ENCODE measurements at regions not wholly inside any gene's neighbourhood (a gene's known extent, or its start where the extent isn't known, plus 50 kb on each side); places are given as distances from the start of the nearest gene placed in this dataset.

GRCh38 chr2:208645226-208645625, 238.6 kb downstream of the PTH2R start:
- H3K27ac Mint-ChIP-seq = no peak overlapping the region
- no peak overlapping the region for H3K9ac ChIP-seq (ENCODE audit: low read length)

DNA sequence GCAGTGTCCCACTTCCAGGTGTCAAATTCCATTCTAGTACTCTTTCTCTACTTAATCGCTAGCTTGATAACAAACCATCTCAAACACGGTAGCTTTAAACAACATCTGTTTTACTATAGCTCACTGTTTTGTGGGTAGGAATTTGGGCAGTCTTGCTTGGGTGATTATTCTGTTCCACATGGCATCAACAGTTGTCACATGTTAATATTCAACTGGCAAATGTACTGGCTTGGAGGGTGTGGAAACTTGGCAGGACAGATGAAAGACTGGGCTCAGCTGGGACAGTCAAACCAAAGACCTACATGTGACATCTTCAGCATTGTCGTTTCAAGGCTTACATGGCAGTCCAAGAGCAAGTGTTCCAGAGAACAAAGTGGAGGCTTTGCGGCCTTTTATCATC, 241.8 kb downstream of the PTH2R start:
- Mint-ChIP-seq H3K4me3 (no peak overlapping the region), H3K27ac (no peak overlapping the region), H3K27me3 (no peaks in the 10 kb centered on the region), H3K9me3 (ENCODE audit: insufficient read depth) (no peaks in the 10 kb centered on the region), H3K4me1 (no peaks in the 10 kb centered on the region)
- TF ChIP-seq EZH2 (IDR thresholded peaks at IDR 0.05; ENCODE audit: borderline replicate concordance, insufficient read depth, low read depth, low read length, poor library complexity, severe bottlenecking) = no peak
- TF ChIP-seq, protein P1, sequence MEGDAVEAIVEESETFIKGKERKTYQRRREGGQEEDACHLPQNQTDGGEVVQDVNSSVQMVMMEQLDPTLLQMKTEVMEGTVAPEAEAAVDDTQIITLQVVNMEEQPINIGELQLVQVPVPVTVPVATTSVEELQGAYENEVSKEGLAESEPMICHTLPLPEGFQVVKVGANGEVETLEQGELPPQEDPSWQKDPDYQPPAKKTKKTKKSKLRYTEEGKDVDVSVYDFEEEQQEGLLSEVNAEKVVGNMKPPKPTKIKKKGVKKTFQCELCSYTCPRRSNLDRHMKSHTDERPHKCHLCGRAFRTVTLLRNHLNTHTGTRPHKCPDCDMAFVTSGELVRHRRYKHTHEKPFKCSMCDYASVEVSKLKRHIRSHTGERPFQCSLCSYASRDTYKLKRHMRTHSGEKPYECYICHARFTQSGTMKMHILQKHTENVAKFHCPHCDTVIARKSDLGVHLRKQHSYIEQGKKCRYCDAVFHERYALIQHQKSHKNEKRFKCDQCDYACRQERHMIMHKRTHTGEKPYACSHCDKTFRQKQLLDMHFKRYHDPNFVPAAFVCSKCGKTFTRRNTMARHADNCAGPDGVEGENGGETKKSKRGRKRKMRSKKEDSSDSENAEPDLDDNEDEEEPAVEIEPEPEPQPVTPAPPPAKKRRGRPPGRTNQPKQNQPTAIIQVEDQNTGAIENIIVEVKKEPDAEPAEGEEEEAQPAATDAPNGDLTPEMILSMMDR (IDR thresholded peaks at IDR 0.05) = no peak
- no peak overlapping the region for H3K4me3 ChIP-seq (ENCODE audit: control extremely low read depth in 1 of 5, extremely low read depth in 1 of 5, insufficient read depth in 1 of 5, low read depth in 2 of 5, low read length in 4 of 5)
- no peaks in the 10 kb centered on the region for H3K36me3 ChIP-seq (replicated peaks in 1 of 2; ENCODE audit: control extremely low read depth in 1 of 2, control insufficient read depth in 1 of 2, extremely low read depth in 1 of 2, insufficient read depth in 2 of 2, low read length in 1 of 2)
- ChIA-PET POLR2A (no interaction called here), CTCF (no interaction called here)
- no peaks in the 10 kb centered on the region for H3K27me3 ChIP-seq (replicated peaks in 1 of 4; ENCODE audit: control extremely low read depth in 1 of 4, control insufficient read depth in 3 of 4, insufficient read depth in 4 of 4, low read length in 3 of 4)
- intact Hi-C loops (cut with micrococcal nuclease) = no loop called here
- no peak overlapping the region for H2AFZ ChIP-seq (ENCODE audit: insufficient read depth, low read depth, low read length, poor library complexity, severe bottlenecking)
- ATAC-seq (ENCODE audit: low read depth) (no peak), DNase-seq (no peak)
- no peaks in the 10 kb centered on the region for H3K4me1 ChIP-seq (ENCODE audit: control insufficient read depth in 2 of 2, insufficient read depth in 2 of 2, low read length in 2 of 2)
- no peak overlapping the region for H3K27ac ChIP-seq (ENCODE audit: low read length in 2 of 2)
- no peak overlapping the region for H3K9ac ChIP-seq (ENCODE audit: low read length)
- H3K79me2 ChIP-seq (ENCODE audit: control insufficient read depth, insufficient read depth, low read length) = no peaks in the 10 kb centered on the region
- H4K20me1 ChIP-seq (ENCODE audit: control insufficient read depth, insufficient read depth, low read length, poor library complexity, severe bottlenecking) = no peaks in the 10 kb centered on the region
- 100% methylated on average over 1 of the region's 4 CpGs for WGBS (ENCODE audit: insufficient coverage)
- H3K4me2 ChIP-seq (replicated peaks; ENCODE audit: low read depth, low read length, poor library complexity, severe bottlenecking) = no peak overlapping the region
- no peaks in the 10 kb centered on the region for H3K9me3 ChIP-seq (ENCODE audit: control extremely low read depth in 1 of 3, control insufficient read depth in 2 of 3, insufficient read depth in 1 of 3, low read length in 2 of 3)

More at GRCh38 chr2:208645226-208645625, 238.6 kb downstream of the PTH2R start:
- Histone ChIP-seq H3K27me3 (replicated peaks in 1 of 4; ENCODE audit: control extremely low read depth in 1 of 4, control insufficient read depth in 3 of 4, insufficient read depth in 4 of 4, low read length in 3 of 4) (no peaks in the 10 kb centered on the region), H3K36me3 (replicated peaks in 1 of 2; ENCODE audit: control extremely low read depth in 1 of 2, control insufficient read depth in 1 of 2, extremely low read depth in 1 of 2, insufficient read depth in 2 of 2, low read length in 1 of 2) (no peaks in the 10 kb centered on the region), H3K4me2 (replicated peaks; ENCODE audit: low read depth, low read length, poor library complexity, severe bottlenecking) (no peak overlapping the region), H3K4me3 (ENCODE audit: control extremely low read depth in 1 of 5, extremely low read depth in 1 of 5, insufficient read depth in 1 of 5, low read depth in 2 of 5, low read length in 4 of 5) (no peak overlapping the region), H2AFZ (ENCODE audit: insufficient read depth, low read depth, low read length, poor library complexity, severe bottlenecking) (no peak overlapping the region), H4K20me1 (ENCODE audit: control insufficient read depth, insufficient read depth, low read length, poor library complexity, severe bottlenecking) (no peaks in the 10 kb centered on the region), H3K9me3 (ENCODE audit: control extremely low read depth in 1 of 3, control insufficient read depth in 2 of 3, insufficient read depth in 1 of 3, low read length in 2 of 3) (no peaks in the 10 kb centered on the region), H3K4me1 (ENCODE audit: control insufficient read depth in 2 of 2, insufficient read depth in 2 of 2, low read length in 2 of 2) (no peaks in the 10 kb centered on the region), H3K27ac (ENCODE audit: low read length in 2 of 2) (no peak overlapping the region), H3K79me2 (ENCODE audit: control insufficient read depth, insufficient read depth, low read length) (no peaks in the 10 kb centered on the region)
- ChIA-PET POLR2A (no interaction called here), CTCF (no interaction called here)
- intact Hi-C loops (cut with micrococcal nuclease) = no loop called here
- Mint-ChIP-seq H3K4me1 (no peaks in the 10 kb centered on the region), H3K9me3 (ENCODE audit: insufficient read depth) (no peaks in the 10 kb centered on the region), H3K4me3 (no peak overlapping the region), H3K27me3 (no peaks in the 10 kb centered on the region)
- TF ChIP-seq, protein P1 (IDR thresholded peaks at IDR 0.05) = no peak
- TF ChIP-seq EZH2 (IDR thresholded peaks at IDR 0.05; ENCODE audit: borderline replicate concordance, insufficient read depth, low read depth, low read length, poor library complexity, severe bottlenecking) = no peak
- no CpG with 5 or more reads among the region's 1 CpG for WGBS (ENCODE audit: insufficient coverage)
- DNase-seq (no peak), ATAC-seq (ENCODE audit: low read depth) (no peak)
